DND-41 (cell line): ENCODE measurements at regions not wholly inside any gene's neighbourhood (a gene's known extent, or its start where the extent isn't known, plus 50 kb on each side); places are given as distances from the start of the nearest gene placed in this dataset.

Source experiments
- ATAC-seq: fragments of 200-7000 bp; cut with Tn5 transposase; 3 replicates; pipeline ENCODE4 v1.9.1; 2021; ENCODE audit warnings: low read depth; ENCODE audit not compliant: insufficient read depth
- DNase-seq: peaks from one replicate; pipeline ENCODE4 v3.0.0-alpha.2; 2020
- H2AFZ ChIP-seq: 2 replicates; pipeline ENCODE4 v1.6.0; 2012; ENCODE audit warnings: low read depth, low read length
- H3K27ac ChIP-seq: 2 replicates; pipeline ENCODE4 v1.5.1; 2012; ENCODE audit warnings: low read length, inconsistent platforms
- H3K27me3 ChIP-seq: fragments of 200-600 bp; sonication (generic); 2 replicates; pipeline ENCODE4 v1.6.0; 2012; ENCODE audit warnings: low read length, mild to moderate bottlenecking, inconsistent platforms; ENCODE audit not compliant: insufficient read depth, poor library complexity
- H3K36me3 ChIP-seq: 2 replicates; pipeline ENCODE4 v1.5.1; 2012; ENCODE audit warnings: low read length, inconsistent platforms; ENCODE audit not compliant: insufficient read depth
- H3K4me1 ChIP-seq: 2 replicates; pipeline ENCODE4 v1.5.1; 2012; ENCODE audit warnings: mild to moderate bottlenecking, low read length; ENCODE audit not compliant: insufficient read depth
- H3K4me2 ChIP-seq: 2 replicates; pipeline ENCODE4 v1.6.0; 2012; ENCODE audit warnings: mild to moderate bottlenecking, moderate library complexity, low read length, inconsistent platforms; ENCODE audit not compliant: insufficient read depth
- H3K4me3 ChIP-seq, 2 experiments: fragments of 200-600 bp in 1 of 2; shearing (Covaris generic) in 1 of 2; 2 replicates each; pipeline ENCODE4 v1.5.1; 2012 to 2016; ENCODE audit warnings: inconsistent platforms in 2 of 2, low read length in 2 of 2, mild to moderate bottlenecking in 2 of 2, low read depth in 1 of 2, moderate library complexity in 1 of 2
- H3K79me2 ChIP-seq: 2 replicates; pipeline ENCODE4 v1.6.0; 2012; ENCODE audit warnings: low read length, inconsistent platforms; ENCODE audit not compliant: insufficient read depth
- H3K9ac ChIP-seq: 2 replicates; pipeline ENCODE4 v1.6.0; 2012; ENCODE audit warnings: low read depth, mild to moderate bottlenecking, inconsistent platforms, low read length, moderate library complexity
- H3K9me3 ChIP-seq: 2 replicates; pipeline ENCODE4 v1.5.1; 2012; ENCODE audit warnings: low read length, moderate library complexity, mild to moderate bottlenecking, inconsistent platforms; ENCODE audit not compliant: insufficient read depth, severe bottlenecking
- H4K20me1 ChIP-seq: 2 replicates; pipeline ENCODE4 v1.6.0; 2012; ENCODE audit warnings: low read length; ENCODE audit not compliant: insufficient read depth
- EZH2 ChIP-seq: IDR thresholded peaks from 3 replicates; pipeline ENCODE4 v1.6.1; 2012; ENCODE audit warnings: borderline replicate concordance, low read depth, mild to moderate bottlenecking, moderate library complexity, low read length, inconsistent platforms; ENCODE audit not compliant: severe bottlenecking
- TF ChIP-seq, protein P1 (sequence below): IDR thresholded peaks from 2 replicates; pipeline ENCODE4 v1.5.1; 2012; ENCODE audit warnings: borderline replicate concordance, low read length, moderate library complexity, mild to moderate bottlenecking; ENCODE audit not compliant: poor library complexity, severe bottlenecking; ENCODE audit errors: extremely low read depth

DNA sequence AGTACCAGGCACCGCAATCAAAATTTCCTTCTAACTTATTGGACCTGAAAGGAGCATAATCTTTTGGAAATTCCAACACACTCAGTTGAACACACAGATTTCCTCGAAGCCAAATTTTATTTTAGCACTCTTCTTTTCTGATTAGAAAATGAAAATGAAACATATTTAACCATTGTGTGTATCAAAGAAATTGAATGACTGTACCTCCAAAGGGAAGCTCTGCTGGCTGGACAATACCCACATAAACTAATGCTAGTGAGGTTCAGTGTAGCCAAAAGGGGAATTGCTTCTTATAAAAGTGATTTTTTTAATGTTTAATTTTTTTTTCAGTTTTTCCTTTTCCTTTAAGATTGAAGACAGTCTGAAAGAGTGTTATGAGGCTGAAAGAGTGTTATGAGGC, 239.6 kb upstream of the NREP start:
- H3K4me2 ChIP-seq, result no peak overlapping the region
- H3K27ac ChIP-seq, result no peak overlapping the region
- no peak overlapping the region for H3K4me3 ChIP-seq
- no peaks in the 10 kb centered on the region for H4K20me1 ChIP-seq
- ATAC-seq, result no peak
- no peaks in the 10 kb centered on the region for H3K9me3 ChIP-seq
- no peak for DNase-seq
- no peaks in the 10 kb centered on the region for H3K4me1 ChIP-seq
- no peaks in the 10 kb centered on the region for H3K27me3 ChIP-seq
- no peak overlapping the region for H3K9ac ChIP-seq
- H3K36me3 ChIP-seq, result no peaks in the 10 kb centered on the region
- H2AFZ ChIP-seq, result no peak overlapping the region
- no peaks in the 10 kb centered on the region for H3K79me2 ChIP-seq
- TF ChIP-seq EZH2, result no peak
- TF ChIP-seq, protein P1, sequence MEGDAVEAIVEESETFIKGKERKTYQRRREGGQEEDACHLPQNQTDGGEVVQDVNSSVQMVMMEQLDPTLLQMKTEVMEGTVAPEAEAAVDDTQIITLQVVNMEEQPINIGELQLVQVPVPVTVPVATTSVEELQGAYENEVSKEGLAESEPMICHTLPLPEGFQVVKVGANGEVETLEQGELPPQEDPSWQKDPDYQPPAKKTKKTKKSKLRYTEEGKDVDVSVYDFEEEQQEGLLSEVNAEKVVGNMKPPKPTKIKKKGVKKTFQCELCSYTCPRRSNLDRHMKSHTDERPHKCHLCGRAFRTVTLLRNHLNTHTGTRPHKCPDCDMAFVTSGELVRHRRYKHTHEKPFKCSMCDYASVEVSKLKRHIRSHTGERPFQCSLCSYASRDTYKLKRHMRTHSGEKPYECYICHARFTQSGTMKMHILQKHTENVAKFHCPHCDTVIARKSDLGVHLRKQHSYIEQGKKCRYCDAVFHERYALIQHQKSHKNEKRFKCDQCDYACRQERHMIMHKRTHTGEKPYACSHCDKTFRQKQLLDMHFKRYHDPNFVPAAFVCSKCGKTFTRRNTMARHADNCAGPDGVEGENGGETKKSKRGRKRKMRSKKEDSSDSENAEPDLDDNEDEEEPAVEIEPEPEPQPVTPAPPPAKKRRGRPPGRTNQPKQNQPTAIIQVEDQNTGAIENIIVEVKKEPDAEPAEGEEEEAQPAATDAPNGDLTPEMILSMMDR, result no peak

DNA sequence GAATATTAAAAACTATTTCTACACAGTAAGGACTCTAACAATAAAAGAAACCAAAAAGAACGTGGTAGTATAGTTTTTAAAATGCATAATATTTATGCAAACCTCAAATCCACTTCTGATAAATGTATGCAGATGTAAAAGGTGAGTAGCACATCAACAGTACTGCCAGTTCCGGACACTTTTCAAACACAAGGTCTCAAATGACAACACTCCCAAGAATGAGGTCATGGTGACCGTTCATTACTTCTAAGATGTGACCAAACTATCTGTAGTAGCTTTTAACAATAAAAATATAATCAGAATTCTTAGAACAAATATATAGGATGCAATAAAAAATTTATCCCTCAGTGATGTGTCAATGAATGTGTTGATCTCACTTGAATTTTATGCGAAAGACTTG, 238.7 kb upstream of the NREP start:
- no peaks in the 10 kb centered on the region for H3K4me1 ChIP-seq
- H3K79me2 ChIP-seq, result no peaks in the 10 kb centered on the region
- no peak overlapping the region for H3K4me3 ChIP-seq
- no peak overlapping the region for H3K9ac ChIP-seq
- H3K27ac ChIP-seq, result no peak overlapping the region
- H4K20me1 ChIP-seq, result no peaks in the 10 kb centered on the region
- no peak overlapping the region for H3K4me2 ChIP-seq
- no peaks in the 10 kb centered on the region for H3K9me3 ChIP-seq
- DNase-seq (no peak), ATAC-seq (no peak)
- H3K36me3 ChIP-seq, result no peaks in the 10 kb centered on the region
- no peak overlapping the region for H2AFZ ChIP-seq
- H3K27me3 ChIP-seq, result no peaks in the 10 kb centered on the region
- TF ChIP-seq, protein P1, result no peak
- TF ChIP-seq EZH2, result no peak

DNA sequence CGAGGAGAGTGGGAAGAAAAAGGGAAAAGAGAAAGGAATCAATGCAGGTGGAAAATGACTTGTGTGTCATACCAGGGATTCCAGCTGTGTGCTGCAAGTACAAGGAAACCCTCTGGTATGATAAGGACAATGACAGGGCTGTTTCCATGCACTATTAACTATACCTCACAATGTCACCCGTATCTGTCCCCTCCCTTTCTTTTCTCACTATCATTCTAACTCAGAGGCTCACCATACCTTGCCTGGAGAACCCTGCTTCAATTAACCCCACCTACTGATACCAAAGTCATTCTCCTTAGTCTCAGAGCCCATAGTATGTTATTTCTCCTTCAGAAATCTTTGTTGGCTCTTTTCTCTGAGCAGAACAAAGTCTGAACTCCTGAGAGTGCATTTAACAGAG, 236.2 kb upstream of the NREP start:
- Histone ChIP-seq H3K27me3 (no peaks in the 10 kb centered on the region), H3K9me3 (no peaks in the 10 kb centered on the region), H3K36me3 (no peaks in the 10 kb centered on the region), H3K27ac (no peak overlapping the region), H4K20me1 (no peaks in the 10 kb centered on the region), H3K4me1 (no peaks in the 10 kb centered on the region), H3K9ac (no peak overlapping the region), H3K4me2 (no peak overlapping the region), H3K79me2 (no peaks in the 10 kb centered on the region), H2AFZ (no peak overlapping the region), H3K4me3 (no peak overlapping the region)
- TF ChIP-seq, protein P1, result no peak
- DNase-seq, result no peak
- ATAC-seq, result no peak

DNA sequence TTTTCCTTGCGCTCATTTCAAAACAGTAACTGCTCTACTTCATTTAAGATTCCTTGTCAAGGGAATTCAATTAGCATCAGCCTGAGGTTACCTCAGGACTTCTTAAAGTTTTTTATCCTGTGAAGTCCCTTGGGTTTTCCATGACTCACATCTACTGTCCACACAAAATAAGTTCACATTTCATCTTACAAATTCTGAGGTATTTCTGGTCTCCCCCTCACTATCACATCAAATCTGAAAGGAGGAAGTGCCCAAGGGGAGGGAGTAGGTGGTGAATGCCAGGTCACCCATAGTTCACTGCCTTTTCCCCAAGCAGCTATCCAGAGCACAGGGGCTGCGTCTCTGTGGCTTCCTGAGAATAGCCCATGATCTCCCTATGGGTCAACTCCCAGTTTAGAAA, 227.1 kb upstream of the NREP start:
- H3K9ac ChIP-seq, result no peak overlapping the region
- ATAC-seq (no peak), DNase-seq (no peak)
- H3K79me2 ChIP-seq, result no peaks in the 10 kb centered on the region
- no peaks in the 10 kb centered on the region for H3K4me1 ChIP-seq
- H3K4me2 ChIP-seq, result no peak overlapping the region
- no peaks in the 10 kb centered on the region for H3K9me3 ChIP-seq
- H2AFZ ChIP-seq, result no peak overlapping the region
- H3K27me3 ChIP-seq, result no peaks in the 10 kb centered on the region
- no peaks in the 10 kb centered on the region for H4K20me1 ChIP-seq
- H3K36me3 ChIP-seq, result no peaks in the 10 kb centered on the region
- no peak overlapping the region for H3K4me3 ChIP-seq
- H3K27ac ChIP-seq, result no peak overlapping the region
- TF ChIP-seq, protein P1, result no peak
- no peak for TF ChIP-seq EZH2
